AG04450 (cell line): ENCODE measurements at regions not wholly inside any gene's neighbourhood (a gene's known extent, or its start where the extent isn't known, plus 50 kb on each side); places are given as distances from the start of the nearest gene placed in this dataset.

Experiments used
- CTCF ChIA-PET: fragments of 300-600, 350-600 bp; formaldehyde crosslinking; extraction: SDS; loops from one replicate; lab custom pipeline; 2022; ENCODE audit warnings: antibody characterized with exemption, inconsistent platforms; lab: Charles Lee
- POLR2A ChIA-PET: fragments of 350-600 bp; formaldehyde crosslinking; extraction: SDS; loops from one replicate; lab custom pipeline; 2021; ENCODE audit warnings: antibody characterized with exemption, inconsistent platforms; lab: Yijun Ruan, JAX
- DNase-seq: peaks from one replicate; pipeline ENCODE4 v3.0.0-alpha.2; 2011; ENCODE audit warnings: low read depth, low spot score
- H3K27ac ChIP-seq: one replicate; pipeline ENCODE4 v1.5.1; 2012; ENCODE audit warnings: low read depth, low read length, control low read depth
- H3K27me3 ChIP-seq: one replicate; pipeline ENCODE4 v1.6.0; 2012; ENCODE audit warnings: low read length; ENCODE audit not compliant: control insufficient read depth, insufficient read depth
- H3K4me3 ChIP-seq: 2 replicates; pipeline ENCODE4 v1.5.1; 2011; ENCODE audit warnings: mild to moderate bottlenecking, low read depth, low read length, control low read depth
- H3K9me3 ChIP-seq: 2 replicates; pipeline ENCODE4 v1.5.1; 2012; ENCODE audit warnings: low read length; ENCODE audit not compliant: control insufficient read depth, insufficient read depth
- TF ChIP-seq, protein P1 (sequence below): IDR thresholded peaks from 2 replicates; pipeline ENCODE4 v1.5.1; 2011; ENCODE audit warnings: low read depth, low read length, control low read depth, inconsistent platforms

DNA sequence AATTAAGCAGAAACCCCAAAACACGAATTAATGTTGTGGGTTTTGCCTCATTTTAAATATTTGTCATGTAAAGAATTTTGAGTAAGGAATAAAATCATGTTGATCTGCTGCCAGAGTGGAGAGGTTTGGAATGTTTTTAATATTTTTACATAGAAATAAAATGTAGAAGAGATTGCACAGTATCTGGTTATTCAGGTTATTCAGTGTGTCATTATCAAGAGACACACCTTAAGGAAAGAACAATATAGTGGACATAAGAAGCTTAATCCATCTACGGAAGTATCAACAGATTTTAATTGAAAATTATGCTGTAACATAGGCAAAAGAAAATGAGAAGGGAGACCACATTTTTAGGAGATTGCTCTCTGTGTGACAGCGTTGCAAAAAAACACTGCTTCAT is 410.4 kb downstream of the MED10 start:
- POLR2A ChIA-PET, result no interaction called here

GRCh38 chr5:5967373-5967772 is 411.0 kb downstream of the MED10 start:
- CTCF ChIA-PET, result no interaction called here

More for the DNA sequence above, 410.4 kb downstream of the MED10 start:
- DNase-seq, result no peak
- CTCF ChIA-PET, result no interaction called here
- no peak overlapping the region for H3K27ac ChIP-seq
- no peak overlapping the region for H3K4me3 ChIP-seq
- H3K9me3 ChIP-seq, result peaks cover 33% of the 10 kb centered on the region
- H3K27me3 ChIP-seq, result no peaks in the 10 kb centered on the region
- TF ChIP-seq, protein P1, sequence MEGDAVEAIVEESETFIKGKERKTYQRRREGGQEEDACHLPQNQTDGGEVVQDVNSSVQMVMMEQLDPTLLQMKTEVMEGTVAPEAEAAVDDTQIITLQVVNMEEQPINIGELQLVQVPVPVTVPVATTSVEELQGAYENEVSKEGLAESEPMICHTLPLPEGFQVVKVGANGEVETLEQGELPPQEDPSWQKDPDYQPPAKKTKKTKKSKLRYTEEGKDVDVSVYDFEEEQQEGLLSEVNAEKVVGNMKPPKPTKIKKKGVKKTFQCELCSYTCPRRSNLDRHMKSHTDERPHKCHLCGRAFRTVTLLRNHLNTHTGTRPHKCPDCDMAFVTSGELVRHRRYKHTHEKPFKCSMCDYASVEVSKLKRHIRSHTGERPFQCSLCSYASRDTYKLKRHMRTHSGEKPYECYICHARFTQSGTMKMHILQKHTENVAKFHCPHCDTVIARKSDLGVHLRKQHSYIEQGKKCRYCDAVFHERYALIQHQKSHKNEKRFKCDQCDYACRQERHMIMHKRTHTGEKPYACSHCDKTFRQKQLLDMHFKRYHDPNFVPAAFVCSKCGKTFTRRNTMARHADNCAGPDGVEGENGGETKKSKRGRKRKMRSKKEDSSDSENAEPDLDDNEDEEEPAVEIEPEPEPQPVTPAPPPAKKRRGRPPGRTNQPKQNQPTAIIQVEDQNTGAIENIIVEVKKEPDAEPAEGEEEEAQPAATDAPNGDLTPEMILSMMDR, result no peak

DNA sequence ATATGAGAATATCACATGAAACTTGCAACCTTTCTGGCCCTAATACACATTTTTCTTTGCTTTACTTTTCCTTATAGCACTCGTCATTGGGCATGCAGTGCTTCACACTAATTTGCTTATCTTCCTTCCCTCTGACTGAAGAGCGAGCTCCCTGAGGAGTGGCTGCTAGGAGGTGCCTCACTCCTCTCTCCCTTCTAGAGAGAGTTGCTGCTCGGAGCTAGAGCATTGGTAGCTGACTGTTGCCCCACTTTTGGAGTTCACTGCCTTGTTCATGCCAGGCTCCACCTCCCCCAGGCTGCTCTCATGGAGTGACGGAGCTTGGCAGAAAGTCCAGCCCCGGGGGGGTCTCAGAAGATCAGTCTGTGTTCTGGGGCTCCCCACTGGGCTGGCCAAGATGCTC is 413.2 kb downstream of the MED10 start:
- no peaks in the 10 kb centered on the region for H3K27me3 ChIP-seq
- DNase-seq, result no peak
- POLR2A ChIA-PET, result no interaction called here

More at GRCh38 chr5:5967373-5967772, 411.0 kb downstream of the MED10 start:
- Histone ChIP-seq H3K4me3 (no peak overlapping the region), H3K27ac (no peak overlapping the region), H3K9me3 (peaks cover 28% of the 10 kb centered on the region), H3K27me3 (no peaks in the 10 kb centered on the region)
- TF ChIP-seq, protein P1, result no peak
- POLR2A ChIA-PET, result no interaction called here
- DNase-seq, result no peak

DNA sequence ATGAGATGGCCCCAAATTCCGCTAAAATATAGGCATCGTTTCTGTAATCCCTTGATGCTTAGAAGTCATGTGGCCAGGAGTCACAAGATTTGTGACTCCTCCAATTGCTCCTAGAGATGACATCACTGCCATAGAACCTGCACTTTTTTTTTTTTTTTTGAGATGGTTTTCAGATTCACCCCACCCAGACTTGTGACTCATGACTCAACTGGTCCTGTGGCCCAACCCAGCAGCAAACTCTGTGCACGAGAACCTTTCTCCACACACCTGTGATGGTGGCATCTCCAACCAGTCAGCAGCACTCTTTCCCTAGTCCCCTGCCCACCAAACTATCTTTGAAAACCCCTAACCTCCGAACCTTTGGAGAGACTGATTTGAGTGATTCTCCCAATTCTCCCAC is 414.0 kb downstream of the MED10 start:
- Histone ChIP-seq H3K4me3 (no peak overlapping the region), H3K9me3 (peaks cover 32% of the 10 kb centered on the region), H3K27ac (no peak overlapping the region), H3K27me3 (no peaks in the 10 kb centered on the region)
- ChIA-PET POLR2A (no interaction called here), CTCF (no interaction called here)
- DNase-seq, result no peak
- TF ChIP-seq, protein P1, result no peak

More for the DNA sequence above, 413.2 kb downstream of the MED10 start:
- Histone ChIP-seq H3K27ac (no peak overlapping the region), H3K9me3 (peaks cover 32% of the 10 kb centered on the region), H3K4me3 (no peak overlapping the region)
- CTCF ChIA-PET, result no interaction called here
- TF ChIP-seq, protein P1, result no peak

GRCh38 chr5:5957737-5958136 is 420.6 kb downstream of the MED10 start:
- H3K27me3 ChIP-seq, result no peaks in the 10 kb centered on the region
- DNase-seq, result no peak
- POLR2A ChIA-PET, result no interaction called here
- CTCF ChIA-PET, result no interaction called here
- H3K4me3 ChIP-seq, result no peak overlapping the region
- TF ChIP-seq, protein P1, result no peak
- peaks cover 33% of the 10 kb centered on the region for H3K9me3 ChIP-seq
- H3K27ac ChIP-seq, result no peak overlapping the region
